GM18907 (cell line): ENCODE measurements at regions not wholly inside any gene's neighbourhood (a gene's known extent, or its start where the extent isn't known, plus 50 kb on each side); places are given as distances from the start of the nearest gene placed in this dataset.
"Not testable (repeated sequence)": the region's sequence is repeated elsewhere in the genome, so short reads cannot be mapped to it uniquely, and the experiment has no call there.

Experiments used
- ATAC-seq: cut with Tn5 transposase; IDR thresholded peaks from one replicate; pipeline ENCODE4 v1.9.1; 2021; ENCODE audit warnings: mild to moderate bottlenecking, moderate library complexity; ENCODE audit not compliant: unreplicated experiment

DNA sequence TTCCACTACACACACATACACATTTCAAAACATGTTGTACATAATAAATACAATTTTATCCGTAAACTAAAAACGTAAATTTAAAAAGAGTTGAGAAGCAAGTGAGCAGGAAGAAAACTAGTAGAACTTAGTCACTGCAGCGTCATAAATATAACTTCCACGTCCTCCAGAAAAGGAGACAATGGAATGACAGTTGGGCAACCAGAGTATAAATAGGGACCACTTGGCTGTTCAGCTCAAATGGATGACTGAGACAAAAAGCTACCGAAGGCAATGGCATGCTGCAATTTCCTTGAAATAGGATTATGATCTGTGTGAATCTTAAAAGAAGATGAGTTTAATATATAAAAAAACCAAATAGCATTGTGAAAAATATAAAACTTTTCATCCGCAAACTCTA lies 438.5 kb upstream of the RGMB start:
- ATAC-seq, result no peak

DNA sequence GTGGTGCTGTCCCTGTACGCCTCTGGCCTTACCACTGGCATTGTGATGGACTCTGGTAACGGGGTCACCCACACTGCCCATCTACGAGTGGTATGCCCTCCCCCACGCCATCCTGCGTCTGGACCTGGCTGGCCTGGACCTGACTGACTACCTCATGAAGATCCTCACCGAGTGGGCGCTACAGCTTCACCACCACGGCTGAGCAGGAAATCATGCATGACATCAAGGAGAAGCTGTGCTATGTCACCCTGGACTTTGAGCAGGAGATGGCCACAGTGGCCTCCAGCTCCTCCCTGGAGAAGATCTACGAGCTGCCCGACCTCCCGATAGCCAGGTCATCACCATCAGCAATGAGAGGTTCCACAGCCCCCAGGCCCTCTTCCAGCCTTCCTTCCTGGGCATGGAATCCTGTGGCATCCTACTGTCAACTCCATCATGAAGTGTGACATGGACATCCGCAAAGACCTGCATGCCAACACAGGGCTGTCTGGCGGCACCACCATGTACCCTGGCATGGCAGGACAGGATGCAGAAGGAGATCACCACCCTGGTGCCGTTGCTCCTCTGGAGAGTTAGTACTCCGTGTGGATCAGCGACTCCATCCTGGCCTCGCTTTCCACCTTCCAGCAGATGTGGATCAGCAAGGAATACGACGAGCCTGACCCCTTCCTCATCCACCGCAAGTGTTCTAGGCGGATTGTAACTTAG lies 434.2 kb upstream of the RGMB start:
- ATAC-seq, result no peak

DNA sequence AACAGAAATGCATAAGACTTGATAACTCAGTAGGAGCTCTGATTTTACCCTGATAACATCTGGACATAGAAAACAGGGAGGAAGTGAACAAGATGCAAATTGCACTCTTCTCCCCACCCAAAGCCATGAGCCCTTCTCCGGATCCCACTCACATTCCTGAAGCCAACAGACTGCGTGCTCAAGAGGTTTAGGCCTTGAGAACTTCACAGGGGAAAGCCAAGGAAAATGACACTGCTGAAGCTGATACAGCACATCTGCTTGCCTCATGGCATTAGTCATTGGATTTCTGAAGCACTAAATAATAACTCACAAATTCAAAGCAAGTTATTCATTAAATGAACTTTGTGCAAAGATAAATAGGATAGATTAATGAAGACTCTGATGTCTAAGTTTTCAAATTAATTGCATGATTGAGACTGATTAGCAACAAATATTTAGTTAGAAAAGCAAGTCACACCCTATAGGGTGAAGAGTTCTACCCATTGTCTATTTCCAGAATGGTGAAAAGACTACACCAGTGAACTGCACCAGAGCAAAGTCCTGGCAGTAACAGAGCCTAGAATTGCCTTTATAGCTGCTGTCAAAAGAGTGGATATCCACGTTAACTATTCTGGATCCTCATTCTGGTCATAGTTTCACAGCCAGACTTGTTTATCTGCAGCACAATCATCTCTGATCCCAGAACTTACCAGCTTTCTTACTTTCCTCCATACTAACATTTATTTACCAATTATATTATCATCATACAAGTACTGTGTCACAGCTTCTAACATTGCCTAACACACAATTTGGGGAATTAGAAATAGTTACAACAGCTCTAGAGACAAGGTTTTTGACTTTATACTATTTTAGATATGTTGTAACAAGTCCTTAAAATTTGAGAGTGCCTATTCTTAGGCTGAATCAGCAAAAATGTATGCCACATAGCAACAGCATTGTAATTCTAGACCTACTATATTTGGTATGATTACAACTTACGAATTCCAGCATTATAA lies 432.1 kb upstream of the RGMB start:
- ATAC-seq, result no peak

GRCh38 chr5:98342958-98343660 lies 430.4 kb upstream of the RGMB start:
- not testable (repeated sequence) for ATAC-seq

DNA sequence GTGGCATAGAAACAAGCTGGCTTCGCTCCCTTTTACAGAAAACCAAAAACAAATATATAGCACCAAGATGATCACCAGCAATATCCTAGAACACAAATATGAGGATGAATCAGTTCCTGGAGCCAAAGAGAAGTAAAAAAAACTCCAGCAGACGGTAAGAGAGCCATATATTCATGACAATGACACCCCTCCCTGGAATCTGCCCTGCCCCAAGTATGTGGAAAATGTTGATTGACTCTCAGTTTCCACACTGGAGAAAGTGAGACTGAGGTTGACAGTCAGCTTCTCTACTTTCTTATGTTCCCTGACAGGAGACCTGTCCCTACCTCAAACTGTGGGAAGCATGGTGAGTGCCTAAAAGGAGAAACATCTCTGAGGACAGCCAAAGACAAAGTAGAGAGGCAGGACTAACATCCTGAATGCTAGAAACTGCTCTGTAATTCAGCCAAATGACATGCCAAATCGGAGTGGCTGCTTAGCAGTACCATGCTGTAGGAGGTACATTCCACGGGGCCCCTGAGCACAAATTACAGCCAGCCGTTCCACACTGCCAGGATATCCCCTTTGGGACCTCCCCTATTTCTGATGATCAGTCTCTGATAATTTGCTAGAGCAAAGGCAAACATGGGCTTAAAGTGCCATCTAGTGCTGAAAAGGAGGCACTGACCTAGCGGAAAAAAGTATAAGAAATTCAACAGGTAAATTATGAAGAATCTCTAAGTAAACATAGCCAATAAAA lies 424.0 kb upstream of the RGMB start:
- no peak for ATAC-seq

- no peak for ATAC-seq
These were observed 423.5 kb upstream of the RGMB start for GRCh38 chr5:98349990-98350365.

- ATAC-seq, result no peak
These were observed 418.5 kb upstream of the RGMB start for GRCh38 chr5:98354922-98355321.

- no peak for ATAC-seq
These were observed 412.9 kb upstream of the RGMB start for GRCh38 chr5:98360548-98360947.

DNA sequence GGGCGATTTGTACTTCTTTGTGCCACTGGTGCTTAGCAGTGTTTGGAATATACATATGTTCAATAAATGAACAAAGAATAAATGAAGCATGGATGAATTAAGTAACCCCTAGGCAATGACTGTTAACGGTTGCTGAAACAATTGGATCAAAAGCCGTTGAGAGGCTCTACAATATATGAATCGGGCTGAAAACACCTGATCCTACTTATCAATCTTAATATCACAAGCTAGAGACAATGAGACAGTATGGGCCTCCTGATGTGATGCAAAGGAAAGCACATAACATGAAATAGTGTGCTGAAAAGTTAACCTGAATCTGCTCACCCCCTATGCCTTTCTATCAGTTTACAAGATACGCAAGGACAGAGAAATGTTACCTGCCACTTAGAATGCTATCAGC lies 410.3 kb upstream of the RGMB start:
- no peak for ATAC-seq

DNA sequence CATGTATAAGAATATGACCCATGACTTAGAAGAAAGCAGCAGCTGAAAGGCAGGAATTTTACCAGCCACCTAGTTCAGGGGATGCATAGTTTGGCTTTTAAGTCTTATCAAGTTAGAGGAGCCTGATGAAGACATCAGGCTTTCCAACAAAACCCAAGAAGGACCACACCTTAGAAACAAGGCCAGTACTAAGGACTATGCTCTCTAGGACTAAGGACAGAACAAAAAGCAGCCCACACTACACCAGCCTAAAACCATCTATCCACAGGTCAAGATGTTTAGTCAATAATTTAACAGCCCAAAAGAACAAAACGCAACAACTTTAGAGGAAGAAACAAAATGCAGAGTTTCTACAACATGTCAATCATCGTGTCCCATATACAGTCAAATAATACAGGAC lies 408.9 kb upstream of the RGMB start:
- no peak for ATAC-seq

DNA sequence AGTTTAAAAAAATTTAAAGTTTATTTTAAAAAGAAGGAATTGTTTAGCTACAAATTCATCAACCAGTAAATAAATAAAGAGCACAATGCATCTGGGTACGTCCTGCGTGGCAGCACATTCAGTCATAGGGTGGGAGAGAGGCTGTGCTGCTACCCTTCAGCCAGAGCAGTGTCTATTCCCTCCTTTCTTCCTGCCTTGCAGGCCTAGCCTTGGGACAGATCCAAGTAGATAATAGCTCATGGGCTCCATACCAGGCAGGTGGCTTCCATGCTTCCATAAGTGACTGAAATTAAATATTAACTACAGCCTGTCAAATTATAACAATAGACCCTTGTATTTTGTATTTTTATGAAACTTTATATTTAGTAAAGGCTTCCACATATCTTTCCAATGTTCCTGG lies 408.3 kb upstream of the RGMB start:
- no peak for ATAC-seq

DNA sequence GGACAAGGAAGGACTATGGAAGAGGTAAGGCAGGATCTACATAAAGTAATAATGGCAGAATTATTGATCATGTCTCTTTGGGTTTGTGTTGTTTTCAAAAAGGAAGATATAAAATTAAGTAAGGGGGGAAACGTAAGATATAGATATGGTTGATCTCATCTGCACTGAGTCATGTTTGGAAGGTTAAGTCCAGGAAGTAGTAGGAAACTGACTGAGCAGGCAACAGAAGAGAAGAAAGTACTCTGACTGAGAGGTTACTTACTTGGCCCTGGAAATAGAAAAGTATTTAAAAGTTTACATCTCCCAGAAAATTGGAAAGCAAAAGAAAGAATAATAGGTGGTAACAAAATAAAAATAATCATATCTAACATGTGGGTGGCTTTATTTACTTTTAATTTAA lies 405.3 kb upstream of the RGMB start:
- no peak for ATAC-seq

- ATAC-seq, result no peak
These were observed 401.1 kb upstream of the RGMB start for GRCh38 chr5:98372351-98372750.

GRCh38 chr5:98391921-98392625 lies 381.4 kb upstream of the RGMB start:
- no peak for ATAC-seq

DNA sequence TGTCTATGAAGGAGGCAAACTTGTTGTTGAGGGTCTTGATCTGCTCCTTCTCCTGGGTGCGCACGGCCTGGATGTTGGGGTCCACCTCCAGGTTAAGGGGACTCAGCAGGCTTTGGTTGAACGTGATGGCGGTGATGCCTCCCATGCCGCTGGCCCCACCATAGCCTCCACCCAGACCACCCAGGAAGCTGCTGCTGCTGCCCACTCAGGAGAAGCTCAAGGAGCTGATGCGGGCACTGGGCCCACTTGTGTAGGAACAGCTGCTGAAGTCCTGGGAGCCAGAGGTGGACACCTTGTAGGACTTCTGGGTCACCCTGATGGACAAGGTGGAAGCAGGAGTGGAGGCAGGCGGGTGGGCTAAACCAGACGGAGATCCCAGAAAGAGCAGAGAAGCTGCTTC lies 380.3 kb upstream of the RGMB start:
- not testable (repeated sequence) for ATAC-seq

- ATAC-seq, result no peak
These were observed 376.4 kb upstream of the RGMB start for GRCh38 chr5:98397081-98397480.

DNA sequence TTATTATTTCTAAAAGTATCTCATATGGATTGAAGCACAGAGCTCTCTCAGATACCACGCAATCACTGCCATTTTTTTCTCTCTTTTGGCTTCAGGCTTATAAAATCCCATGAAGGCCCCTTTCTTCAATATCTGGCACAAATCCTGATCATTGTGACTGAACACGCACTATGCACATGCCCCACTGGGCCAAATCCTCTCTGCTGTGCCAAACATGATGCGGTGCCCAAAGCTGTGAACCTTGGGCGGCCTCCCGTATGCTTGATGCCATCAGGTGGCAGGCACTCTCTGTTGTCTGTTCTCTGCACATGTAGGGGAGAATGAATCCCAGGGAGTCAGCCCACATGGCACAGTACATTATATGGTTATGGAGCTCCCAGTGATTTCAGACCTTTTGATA lies 375.0 kb upstream of the RGMB start:
- no peak for ATAC-seq

DNA sequence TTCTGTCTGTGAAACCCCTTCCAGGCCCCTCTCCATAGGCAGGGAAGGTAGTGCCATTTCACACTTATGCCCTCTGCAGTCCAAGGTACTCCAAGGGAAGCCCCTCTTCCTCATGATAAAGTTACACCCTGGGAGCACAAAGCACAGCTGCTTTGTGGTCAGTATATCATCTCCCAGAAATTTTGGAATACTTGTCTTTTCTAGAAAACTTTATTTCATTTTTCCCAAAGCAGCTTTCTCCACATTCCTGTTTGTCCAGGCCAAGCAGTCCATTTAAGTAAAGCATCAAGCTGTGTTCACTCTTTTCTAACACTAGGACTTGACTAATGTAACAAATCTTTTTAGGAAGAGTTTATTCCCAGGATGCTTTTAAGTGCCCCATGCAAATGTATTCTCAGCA lies 371.8 kb upstream of the RGMB start:
- no peak for ATAC-seq

DNA sequence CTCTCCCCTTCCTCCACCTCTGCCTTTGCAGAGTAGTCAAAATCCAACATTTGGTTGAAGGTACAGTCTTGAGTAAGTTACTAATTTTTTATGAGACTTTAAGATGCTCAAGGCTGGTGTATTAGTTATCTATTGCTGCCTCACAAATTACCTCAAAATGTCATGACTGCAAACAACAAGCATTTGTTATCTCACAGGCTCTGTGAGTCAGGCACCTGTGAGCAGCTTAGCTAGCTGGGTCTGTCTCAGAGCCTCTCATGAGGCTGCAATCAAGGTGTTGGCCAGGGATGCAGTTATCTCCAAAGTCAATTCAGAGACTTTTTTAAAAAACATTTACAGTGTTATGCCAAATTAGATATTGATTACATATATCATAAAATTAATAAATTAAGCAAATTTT lies 371.3 kb upstream of the RGMB start:
- ATAC-seq, result no peak

GRCh38 chr5:98403131-98403530 lies 370.3 kb upstream of the RGMB start:
- no peak for ATAC-seq
